ENCODE measurements at regions not wholly inside any gene's neighbourhood (a gene's known extent, or its start where the extent isn't known, plus 50 kb on each side); places are given as distances from the start of the nearest gene placed in this dataset.
A peak's percentile ranks its signal among the peaks of the same experiment; 100 is the strongest.

- DNase-seq, result no peak
Measured at GRCh38 chr4:180640193-180640592, 1603.0 kb upstream of the TENM3 start.

- DNase-seq, result no peak
Measured at GRCh38 chr4:180641495-180641894, 1601.7 kb upstream of the TENM3 start.

- DNase-seq, result no peak
Measured at GRCh38 chr4:180642732-180643131, 1600.5 kb upstream of the TENM3 start.

GRCh38 chr4:180650273-180650672 lies 1592.9 kb upstream of the TENM3 start:
- no peak for DNase-seq

DNA sequence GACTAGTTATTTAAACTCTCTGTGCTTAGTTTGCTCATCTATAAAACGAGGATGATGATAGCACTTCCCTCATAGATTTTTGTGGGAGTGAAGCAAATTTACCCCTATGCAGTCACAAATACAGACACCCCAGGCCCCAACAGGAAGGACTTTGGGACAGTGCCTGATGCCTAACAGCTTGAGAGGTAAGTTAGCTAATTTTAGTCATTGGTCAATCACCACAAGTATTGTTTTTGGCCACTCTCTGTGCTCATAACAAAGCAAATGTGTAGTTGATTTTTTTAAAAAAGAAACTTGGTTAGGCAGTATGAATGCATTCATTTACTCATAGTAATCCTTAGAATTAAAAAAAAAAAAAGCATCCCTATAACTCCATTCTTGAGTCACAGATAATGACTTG lies 1590.7 kb upstream of the TENM3 start:
- no peak for DNase-seq

GRCh38 chr4:180655886-180656285 lies 1587.3 kb upstream of the TENM3 start:
- DNase-seq, result no peak

GRCh38 chr4:180657881-180658280 lies 1585.3 kb upstream of the TENM3 start:
- DNase-seq, result no peak

GRCh38 chr4:180664766-180665368 lies 1578.3 kb upstream of the TENM3 start:
- DNase-seq, result peak; percentile 42

DNA sequence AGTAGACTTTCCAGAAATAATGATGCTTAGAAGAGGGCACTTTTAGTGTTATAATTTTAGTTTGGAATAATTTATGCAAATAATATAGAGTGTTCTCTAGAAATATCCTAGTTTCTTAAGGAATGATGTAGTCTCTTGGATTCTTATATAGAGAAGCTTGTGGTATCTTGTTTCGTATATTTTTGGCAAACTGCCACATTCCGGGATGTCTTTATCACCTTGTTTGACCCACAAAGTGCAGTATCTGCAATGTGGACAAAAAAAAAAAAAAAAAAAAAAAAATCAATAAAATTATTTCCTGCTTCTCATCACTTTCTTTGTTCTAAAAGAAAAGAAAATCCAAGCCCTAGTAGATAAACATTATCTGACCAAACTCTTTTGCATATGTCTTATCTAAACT lies 1577.7 kb upstream of the TENM3 start:
- no peak for DNase-seq

DNA sequence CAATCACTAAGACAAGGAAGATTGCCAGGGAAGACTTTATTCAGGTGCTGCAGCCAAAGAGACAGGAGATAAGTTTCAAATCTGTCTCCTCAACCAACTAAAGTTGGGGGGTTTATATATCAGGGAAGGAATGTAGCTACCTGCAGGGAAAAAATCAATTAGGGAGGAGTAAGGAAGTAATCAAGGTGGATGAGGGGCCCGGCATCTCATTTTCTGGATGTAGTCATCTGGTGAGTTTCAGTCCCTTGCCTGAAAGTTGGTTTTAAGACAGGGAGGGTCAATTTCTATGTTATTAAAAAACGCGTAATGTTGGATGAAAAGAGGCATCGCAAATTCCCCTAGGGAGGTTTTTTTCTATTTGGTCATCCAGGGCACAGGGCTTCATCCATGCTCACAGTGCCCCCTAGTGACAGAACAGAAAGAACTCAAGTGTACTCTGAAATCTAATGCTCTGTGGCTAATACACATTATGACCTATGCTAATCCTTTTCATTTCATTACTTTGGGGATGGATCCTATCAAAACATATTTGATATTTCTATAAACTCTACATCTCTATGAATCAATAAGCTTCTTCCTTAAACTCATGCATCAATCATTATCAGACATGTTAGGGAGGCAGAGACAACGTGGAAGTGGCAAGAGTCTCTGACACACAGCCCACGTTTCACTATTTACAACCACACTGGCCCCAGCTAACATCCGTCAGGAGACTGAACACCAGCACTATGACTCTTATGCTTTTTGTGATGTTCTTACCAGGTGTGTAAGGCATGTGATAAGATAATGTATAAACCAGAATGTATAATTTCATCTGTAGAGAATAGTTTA lies 1577.0 kb upstream of the TENM3 start:
- peak; percentile 48 for DNase-seq

- no peak for DNase-seq
Measured at GRCh38 chr4:180668732-180669131, 1574.5 kb upstream of the TENM3 start.

- DNase-seq, result no peak
Measured at GRCh38 chr4:180669680-180670079, 1573.5 kb upstream of the TENM3 start.

- DNase-seq, result no peak
Measured at GRCh38 chr4:180674619-180675358, 1568.4 kb upstream of the TENM3 start.

DNA sequence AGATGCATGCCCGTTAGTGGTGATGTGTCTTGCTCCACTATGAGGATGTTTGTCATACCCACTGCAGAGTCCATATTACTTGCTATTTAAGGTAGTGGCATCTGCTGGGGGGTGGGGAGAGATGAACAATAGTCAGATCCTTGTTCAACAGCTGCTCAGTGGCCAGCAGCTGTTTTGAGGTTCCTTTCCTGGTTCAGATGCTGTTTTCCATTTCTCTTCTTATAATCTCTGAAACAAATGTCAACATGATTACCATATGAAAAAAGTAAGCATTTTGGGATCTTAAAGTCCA lies 1567.9 kb upstream of the TENM3 start:
- peak; percentile 45 for DNase-seq

GRCh38 chr4:180680305-180680704 lies 1562.9 kb upstream of the TENM3 start:
- no peak for DNase-seq

DNA sequence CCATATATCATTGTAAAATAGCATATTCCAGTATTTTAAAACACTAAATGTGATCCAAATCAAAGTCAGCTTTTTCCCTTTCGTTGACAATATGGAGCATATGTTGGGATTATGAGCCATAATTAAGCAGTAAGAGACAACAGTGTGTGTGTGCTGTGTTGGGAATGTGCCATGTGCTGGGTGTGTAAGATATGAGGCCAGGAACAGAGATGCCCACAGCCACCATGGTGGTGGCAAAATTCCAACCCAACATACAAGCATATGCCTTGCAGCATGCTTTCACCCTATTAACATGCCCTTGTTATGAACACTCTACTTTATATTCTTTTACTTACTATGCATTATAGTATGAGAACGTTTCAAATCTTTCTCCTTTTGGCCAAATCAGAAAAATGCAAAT lies 1560.4 kb upstream of the TENM3 start:
- no peak for DNase-seq

DNA sequence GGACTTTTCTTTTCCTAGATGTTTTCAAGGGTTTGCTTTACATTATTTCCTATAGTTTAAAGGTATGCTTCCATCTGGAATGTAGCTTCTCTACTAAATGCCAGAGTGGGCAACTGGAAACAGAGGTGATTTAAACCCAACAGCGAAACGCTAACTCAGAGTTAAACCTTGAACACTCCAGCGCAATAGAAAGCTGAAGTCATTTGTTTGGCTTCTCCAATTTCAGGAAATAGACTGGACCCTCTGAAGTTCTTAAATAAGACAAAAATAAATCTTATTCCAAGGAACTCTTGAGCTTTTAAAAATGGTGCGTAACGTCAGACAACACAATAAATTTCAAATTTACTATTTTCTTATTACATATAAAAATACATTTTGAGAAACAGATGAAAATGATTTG lies 1560.0 kb upstream of the TENM3 start:
- DNase-seq, result no peak

GRCh38 chr4:180688480-180688879 lies 1554.7 kb upstream of the TENM3 start:
- no peak for DNase-seq

DNA sequence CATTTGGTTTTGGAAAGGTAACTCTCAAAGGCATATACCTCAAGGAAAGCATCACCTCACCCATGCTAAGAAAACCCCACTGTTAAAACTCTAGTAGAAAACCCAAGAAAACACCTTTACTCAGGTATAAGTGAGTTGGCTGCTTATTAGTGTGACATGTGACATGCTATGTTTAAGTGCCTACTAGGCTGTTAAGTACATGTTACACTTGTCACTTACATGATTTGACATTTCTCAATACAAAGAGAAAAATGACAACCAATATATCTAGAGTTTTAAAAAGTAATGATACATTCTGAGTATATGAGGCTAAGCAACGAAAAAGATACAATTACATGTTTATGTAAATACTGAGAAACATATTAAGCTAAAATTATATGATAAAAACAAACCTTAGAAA lies 1548.3 kb upstream of the TENM3 start:
- no peak for DNase-seq

- no peak for DNase-seq
Measured at GRCh38 chr4:180695851-180696250, 1547.4 kb upstream of the TENM3 start.

DNA sequence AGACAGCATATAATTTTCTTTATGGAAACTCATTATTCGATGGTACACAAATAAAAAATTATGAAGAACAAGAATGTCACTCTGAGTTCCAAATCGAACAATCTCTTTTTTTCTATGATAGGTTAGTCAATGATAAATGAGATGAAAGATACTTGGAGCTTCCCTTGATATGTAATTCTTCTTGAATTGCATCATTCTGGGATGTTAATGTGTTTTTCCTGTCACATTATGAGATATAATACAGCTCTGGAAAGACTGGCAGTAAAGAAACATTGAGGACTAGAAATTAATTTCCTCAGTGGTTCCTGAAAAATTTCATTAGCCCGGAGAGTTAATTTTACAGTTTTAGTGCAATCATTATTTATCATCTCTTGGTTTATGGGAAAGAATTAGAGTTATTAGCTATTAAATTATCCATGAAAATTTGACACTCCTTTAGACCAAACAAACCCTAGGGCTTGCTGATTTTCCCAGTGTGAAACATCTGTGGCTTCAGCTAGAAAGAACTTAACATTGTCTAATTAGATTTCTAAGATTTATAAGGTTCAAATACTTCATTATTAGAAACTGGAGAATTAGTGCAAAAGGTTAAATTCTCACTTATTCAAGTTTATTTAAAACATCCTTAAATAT lies 1546.6 kb upstream of the TENM3 start:
- no peak for DNase-seq

DNA sequence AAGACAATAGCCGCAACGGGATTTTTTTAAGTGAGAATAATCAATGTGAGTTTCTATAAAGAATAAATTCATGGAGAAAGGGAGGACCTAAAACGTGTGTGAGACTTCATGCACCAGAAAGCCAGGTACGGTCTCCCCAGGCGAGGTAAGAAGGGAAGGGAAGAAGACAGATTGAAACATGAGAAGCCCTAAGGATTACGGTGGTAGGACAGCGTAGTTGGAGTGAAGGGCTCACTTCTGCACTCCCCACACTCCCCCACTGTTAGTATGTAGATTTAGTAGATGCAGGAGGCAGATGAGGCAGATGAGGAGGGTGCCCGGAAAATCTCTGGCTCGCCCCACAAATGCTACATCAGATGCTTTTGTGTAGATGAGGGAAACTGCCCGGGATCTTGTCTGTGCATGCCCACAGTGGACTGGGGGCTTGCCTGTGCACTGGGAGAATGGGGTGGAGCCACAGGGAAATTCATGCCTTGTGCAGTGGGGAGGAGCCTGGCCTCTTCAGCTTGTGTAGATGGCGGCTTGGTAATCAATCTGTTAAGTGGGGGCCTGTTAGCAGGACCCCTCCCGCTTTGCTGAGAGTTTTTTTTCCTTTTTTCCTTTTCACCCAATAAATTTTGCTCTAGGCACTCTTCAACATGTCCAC lies 1544.5 kb upstream of the TENM3 start:
- DNase-seq, result no peak

- no peak for DNase-seq
Measured at GRCh38 chr4:180706766-180707165, 1536.4 kb upstream of the TENM3 start.
